Activated T-cell treated with anti-CD3 and anti-CD28 coated beads for 48 hours (primary cell): ENCODE measurements at regions not wholly inside any gene's neighbourhood (a gene's known extent, or its start where the extent isn't known, plus 50 kb on each side); places are given as distances from the start of the nearest gene placed in this dataset.
"Not testable (repeated sequence)": the region's sequence is repeated elsewhere in the genome, so short reads cannot be mapped to it uniquely, and the experiment has no call there.

Experiments used
- DNase-seq: peaks from one replicate; pipeline ENCODE4 v3.0.0-alpha.2; 2020; ENCODE audit warnings: low read depth

DNA sequence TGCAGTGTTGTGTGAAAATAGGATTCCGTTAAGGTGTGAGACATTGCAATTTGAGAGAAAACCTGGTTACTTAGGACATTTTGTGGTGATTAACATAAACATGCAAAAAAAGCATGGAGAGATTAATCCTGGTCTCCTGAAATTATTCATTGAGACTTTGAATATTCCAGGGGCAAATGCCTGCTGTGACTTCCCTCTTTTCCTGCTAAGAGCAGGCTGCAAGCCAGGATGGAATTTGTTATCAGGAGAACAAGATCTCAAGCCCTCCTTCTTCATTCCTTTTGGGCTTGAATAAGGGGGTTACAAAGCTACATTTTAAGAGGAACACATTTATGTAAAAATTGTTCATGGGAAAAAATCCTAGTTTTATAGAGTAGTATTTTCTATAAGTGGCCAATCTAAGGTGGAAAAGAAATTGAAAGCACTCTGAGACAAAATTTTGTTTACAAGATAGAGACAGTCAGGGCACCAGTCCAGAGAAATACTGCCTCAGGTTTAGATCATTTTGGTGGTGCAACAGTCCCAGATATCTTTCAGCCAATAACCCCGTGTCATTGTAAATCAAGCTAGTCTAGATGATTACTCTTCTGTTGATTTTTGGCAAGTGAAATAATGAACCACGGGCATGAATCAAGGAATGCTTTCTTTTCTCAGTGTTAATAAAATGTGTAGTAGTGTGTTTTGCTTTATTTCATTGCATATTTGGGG, 1528.3 kb upstream of the AGA start:
- DNase-seq = no peak

DNA sequence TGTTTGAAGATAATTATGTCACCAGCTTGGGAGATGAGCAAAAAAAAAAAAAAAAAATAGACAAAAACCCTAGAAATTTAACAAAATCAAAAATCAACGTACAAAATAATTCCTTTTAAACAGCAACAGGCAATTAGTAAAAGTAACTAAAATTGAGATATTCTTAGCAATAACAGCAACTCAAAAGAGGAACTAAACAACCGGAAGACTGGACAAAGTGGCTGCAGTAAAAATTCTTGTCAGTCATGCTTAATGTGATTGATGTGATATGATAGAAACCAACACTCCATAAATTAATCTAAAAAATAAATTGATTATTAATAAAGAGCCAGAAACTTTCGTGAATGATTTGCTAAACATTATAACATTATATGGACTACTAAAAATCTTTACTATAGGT, 1534.6 kb upstream of the AGA start:
- DNase-seq = no peak

DNA sequence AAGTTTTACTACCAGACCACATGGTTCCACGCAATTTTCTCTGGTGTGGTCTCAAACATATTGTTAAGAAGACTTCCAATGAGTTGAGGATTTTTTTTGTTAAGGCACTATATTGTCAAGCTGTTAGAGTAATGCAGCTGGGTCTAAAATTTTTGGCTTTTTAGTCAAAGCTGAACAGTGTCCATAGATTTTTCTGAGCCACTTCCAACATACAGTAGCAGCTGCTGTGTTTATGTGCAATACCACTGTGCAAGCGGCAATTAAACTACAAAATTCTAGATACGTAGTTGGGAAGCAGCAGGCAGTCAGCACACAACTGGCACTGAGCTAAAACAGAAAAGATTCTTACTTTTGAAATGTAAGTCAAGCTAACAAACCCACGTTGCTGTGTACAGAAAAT, 1551.1 kb upstream of the AGA start:
- no peak for DNase-seq

DNA sequence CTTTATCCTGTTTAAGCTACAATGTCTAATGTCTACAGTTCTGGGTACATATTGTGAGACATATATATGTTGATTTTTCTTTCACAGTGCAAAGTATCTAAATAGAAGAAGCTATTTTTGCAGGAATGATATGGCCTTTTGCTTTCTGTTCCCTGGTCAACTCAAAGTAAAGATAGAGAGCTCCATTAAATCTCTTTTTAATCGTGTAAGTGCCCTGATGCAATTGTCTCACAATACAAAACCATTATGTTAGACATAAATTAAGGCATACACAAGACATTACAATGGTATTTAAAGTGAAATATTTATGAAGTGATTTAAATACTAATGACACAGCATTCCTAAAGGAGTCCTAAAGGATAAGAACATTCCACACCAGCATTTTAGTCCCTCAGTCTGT, 1559.7 kb upstream of the AGA start:
- DNase-seq = no peak

DNA sequence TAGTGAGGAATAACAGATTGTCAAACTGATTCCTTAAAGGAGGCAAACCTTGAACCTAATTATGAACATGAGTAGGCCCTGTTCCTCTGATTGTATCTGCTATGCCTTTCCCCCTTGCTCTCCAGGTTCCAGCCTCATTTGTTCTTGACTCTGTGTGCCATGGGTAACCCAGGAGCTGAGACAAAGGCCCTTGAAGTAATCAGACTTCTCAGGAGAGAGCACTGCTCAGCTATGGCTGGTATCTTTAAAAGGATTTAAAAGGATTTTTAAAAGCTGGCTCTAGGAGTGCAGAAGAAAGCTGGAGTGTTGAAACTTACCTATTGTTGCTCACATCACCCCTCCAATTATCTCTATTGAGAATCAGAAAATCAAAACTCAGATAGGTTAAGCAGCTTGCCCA, 1565.5 kb upstream of the AGA start:
- no peak for DNase-seq

DNA sequence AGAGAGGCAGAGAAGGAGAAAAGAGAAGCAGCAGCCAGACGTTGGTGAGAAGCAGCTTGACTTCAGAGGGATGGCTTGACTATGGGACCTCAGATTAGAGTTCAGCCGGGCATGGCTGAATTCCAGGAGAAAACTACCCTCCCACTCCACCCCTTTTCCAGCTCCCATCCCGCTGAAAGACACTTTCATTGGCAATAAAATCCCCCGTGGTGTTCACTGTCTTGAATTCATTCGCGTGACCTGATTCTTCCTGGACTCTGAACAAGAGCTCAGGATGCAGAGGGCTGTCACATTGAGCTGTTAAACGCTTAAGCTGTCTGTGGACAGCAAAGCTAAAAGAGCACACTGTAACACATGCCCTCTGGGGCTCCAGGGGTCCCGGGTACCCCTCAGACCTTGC, 1575.3 kb upstream of the AGA start:
- DNase-seq = no peak

DNA sequence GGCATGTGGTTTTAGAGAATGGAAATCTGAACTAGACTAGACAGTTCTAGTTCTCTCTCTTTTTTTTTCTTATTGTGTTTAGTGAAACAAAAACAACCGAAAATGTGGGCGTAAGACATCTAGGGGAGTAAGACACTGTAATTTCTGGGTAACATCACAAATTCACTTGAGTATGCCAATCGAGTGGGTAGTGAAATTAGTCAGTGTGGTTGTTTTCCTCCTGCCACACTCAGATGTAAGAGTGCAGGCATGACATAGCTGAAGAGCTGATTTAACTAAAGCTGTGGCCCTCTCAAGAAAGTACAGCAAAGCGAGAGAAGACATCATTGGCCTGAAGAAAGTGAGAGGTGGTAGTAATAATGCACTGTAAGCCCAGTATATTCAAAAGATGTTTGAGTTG, 1585.3 kb upstream of the AGA start:
- DNase-seq = no peak

DNA sequence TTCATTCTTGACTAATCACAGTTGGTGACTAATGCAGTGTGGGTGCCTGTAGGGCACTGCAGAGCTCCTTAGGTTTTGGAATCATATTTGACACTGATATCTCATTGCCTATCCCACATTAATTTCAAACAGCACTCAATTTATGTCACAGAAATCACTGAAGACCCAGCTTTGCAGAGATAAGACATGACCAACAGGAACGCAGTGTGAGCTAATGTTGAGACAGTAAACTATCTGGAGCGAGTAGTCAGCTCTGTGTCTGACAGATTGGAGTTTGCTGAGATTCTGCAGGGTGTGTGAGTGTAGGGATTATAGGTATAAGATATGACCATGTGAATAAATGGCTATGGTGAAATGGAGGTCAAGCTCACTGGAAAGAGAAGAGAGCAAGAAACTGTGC, 1586.1 kb upstream of the AGA start:
- no peak for DNase-seq

DNA sequence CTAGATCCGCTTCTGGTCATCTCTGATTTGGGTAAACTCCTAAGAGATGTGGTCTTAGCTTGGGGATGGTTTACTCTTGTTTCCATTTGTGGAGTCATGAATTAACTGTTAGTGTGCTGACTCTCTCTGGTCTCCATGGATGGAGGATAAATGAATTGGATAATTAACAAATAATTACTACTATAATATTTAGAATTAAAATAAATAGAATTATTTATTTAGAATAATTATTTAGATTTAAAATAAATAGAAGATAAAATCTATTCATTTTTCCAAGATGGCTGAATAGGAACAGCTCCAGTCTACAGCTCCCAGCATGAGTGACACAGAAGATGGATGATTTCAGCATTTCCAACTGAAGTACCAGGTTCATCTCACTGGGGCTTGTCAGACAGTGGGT, 1587.4 kb upstream of the AGA start:
- DNase-seq = no peak

DNA sequence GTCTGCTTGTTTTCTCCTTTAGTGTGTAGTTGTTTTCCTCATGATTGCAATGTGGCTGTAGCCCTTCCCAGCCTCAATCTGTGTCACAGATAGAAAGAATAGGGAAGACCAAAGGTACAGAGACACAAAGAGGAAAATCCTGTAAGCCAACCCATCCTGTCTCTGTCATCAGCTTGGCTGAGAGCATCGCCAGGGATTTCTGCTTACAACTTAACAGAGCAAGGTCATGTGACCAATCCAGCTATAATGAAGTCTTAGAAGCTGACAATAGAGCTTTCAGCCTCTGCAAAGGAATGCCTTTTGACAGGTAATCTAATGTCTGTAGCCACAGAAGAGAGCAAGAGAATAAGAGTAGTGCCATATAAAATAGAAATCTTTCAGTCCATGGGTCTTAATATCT, 1598.0 kb upstream of the AGA start:
- no peak for DNase-seq

DNA sequence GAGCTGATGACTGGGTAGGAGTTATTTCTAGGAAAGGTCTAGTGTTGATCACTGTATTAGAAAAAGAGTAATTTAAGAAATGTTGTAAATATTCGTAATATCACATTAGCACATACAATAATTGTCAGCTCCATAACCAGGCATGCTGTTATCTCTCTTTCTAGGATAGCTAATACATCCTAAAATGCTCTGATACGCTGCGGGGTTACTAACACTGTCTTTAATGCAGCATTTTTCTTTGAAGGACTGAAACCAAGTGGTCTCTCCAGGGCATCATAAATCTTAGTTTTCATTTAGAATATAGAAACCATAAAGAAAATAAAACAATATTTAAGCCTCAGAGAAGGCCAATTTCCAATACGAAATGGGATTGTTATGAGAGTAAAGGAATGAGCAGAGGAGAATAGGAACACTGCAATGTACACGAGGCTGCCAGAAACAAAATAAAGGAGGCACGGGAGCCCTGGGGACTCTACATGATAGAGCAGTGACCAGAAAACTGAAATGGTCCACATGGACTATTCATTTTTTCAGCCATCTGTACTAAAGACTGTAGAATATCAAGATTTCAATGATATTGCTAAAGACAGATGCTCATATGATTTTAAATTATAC, 1606.7 kb upstream of the AGA start:
- DNase-seq = no peak

DNA sequence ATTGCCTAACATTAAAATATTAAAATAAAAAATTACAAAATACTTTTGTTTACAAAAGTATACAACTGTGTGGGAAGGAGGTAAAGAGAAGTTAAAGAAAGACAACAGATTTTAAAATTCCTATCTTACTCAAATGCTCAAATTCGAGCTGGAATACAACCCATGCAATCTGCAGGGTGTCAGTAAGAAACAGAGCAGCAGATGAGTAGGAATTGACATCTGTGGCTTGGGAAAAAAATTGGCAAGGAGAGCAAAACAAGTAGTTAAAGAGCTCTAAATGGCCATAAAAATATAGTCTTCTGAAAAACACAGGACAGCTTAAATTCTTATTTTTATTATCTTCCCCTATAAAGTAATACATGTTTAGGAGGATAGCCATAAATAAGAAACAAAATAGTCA, 1609.0 kb upstream of the AGA start:
- DNase-seq = no peak

DNA sequence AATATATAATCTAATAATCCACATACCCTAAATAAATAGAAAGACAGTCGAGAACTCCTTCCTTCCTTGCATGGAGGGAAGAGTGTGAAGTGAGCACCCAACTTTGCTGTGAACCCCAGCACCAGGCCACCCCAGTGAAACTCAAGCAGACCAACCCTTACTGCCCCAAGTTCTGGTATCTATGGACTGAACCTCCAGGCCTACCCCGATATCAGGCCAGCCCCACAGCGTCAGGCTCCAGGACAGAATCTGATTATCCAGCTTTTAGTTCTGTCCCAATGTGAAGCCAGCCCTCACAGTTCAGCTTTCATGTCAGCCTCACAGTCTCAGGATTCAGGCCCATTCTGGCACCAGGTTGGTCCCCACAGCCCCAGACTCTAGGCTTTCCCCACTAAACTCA, 1617.2 kb upstream of the AGA start:
- DNase-seq = no peak

DNA sequence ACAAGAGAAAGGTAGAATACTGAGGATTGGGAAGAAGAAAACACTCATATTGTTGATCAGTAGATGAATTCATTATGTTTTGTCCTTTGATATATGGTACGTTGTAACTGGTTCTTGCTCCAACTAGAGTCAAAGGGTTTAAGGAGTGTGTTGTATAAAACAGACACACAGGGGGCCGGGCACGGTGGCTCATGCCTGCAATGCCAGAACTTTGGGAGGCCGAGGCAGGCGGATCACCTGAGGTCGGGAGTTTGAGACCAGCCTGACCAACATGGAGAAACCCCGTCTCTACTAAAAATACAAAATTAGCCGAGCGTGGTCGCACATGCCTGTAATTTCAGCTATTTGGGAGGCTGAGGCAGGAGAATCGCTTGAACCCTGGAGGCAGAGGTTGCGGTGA, 1624.0 kb upstream of the AGA start:
- not testable (repeated sequence) for DNase-seq

DNA sequence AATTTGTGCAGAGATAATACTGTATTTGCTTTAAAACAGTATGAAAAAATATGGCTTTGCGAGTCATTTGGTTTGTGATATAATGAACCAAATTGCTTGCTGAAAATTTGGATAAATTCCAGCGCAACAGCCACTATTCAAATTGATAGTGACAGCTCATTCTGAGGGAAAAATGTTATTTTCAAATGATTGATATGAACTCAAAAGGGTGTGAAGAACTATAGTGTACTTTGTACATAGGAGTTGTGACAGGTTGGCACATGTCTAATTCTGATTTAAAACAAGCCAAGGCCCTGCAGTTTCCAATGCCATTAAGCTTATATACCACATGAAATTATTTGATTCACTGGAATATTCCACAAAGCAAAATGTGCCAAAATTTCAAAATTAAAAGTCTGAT, 1628.9 kb upstream of the AGA start:
- no peak for DNase-seq

DNA sequence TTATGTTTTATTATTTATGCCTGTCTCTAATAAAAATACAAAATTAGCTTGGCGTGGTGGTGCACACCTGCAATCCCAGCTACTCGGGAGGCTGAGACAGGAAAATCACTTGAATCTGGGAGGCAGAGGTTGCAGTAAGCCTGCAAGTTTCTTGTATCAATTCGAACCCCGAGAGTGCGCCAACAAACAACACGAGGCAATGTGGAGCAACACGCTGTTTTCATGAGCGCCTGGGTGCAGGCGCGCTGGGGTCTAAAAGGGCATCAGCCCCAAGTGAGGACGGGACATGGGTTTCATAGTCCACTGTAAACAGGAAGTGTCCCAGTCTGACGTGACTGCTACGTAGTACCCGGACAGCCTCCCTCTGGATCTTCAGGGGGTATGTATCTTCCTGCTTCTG, 1634.6 kb upstream of the AGA start:
- DNase-seq = no peak

DNA sequence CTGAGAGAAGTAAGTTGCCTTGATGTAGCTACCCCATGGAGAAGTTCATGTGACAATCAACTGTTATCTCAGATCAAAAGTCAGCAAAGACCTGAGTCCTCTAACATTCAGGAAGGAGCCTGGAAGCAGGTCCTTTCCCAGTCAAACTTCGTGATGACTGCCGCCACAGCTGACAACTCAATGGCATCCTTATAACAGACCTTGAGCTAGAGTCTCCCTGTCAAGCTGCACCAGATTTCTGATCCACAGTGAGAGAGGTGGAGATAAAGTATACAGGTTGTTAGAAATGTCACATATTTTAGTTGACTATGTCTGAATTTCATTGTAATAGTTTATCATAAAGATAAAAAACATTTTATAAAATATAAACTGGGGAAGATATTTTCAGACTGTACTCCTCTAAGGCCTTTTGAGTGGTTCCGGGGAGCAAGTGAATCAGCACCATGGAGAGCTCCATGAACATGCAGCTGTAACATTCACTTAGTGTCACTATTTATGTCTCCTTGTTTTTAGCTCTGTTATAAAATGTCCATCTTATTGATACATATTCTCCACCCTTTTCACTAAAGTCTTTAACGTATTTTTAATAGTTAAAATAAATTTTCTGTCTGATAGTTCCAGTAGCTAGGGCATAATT, 1653.5 kb upstream of the AGA start:
- no peak for DNase-seq

DNA sequence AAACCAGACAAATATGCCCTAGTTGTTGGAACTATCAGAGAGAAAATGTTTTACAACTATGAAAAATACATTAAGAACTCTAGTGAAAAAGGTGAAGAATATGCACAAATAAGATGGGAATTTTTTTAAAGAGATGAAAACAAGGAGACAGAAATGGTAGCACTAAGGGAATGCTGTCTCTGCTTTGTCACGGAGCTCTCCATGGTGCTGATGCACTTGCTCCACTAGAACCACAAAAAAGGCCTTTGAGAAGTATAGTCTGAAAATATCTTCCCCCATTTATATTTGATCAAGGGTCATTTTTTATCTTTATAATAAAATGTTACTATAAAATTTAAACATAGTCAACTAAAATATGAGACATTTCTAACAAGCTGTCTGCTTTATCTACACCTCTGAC, 1655.5 kb upstream of the AGA start:
- DNase-seq = no peak

DNA sequence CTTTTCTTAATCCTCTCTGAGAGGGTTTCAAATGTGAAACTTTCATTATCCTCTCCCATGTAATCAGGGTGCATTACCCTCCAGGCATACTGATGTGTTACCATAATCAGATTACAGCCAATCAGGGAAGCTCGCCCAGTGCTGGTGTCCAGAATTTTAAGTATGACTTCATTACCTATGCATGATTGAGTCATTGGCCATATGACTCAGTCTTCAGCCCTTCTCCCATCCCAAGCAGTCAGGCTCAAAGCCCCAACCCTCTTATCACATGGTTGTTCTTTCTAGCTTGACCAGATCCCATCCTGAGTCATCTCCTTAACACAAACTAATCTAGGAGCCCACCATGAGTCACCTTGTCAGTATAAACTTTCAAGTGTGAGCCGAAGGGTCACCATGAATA, 1668.1 kb upstream of the AGA start:
- DNase-seq = no peak

DNA sequence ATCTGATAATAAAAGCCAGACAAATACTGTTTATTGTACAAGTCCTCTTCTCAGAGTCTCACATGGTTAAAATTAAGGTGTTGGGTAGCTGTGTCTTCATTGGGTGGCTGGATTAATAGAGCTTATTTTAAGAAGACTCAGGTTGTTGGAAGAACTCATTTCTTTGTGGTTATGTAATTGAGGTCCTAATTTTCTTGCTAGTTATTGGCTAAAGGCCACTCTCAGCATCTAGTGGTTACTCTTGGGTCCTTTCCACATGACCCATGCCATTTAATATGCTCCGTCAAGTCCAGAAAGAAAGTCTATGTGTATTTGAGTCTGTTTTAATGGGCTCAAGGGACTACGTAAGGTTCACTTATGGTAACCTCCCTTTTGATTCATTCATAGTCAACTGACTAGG, 1668.6 kb upstream of the AGA start:
- DNase-seq = no peak

DNA sequence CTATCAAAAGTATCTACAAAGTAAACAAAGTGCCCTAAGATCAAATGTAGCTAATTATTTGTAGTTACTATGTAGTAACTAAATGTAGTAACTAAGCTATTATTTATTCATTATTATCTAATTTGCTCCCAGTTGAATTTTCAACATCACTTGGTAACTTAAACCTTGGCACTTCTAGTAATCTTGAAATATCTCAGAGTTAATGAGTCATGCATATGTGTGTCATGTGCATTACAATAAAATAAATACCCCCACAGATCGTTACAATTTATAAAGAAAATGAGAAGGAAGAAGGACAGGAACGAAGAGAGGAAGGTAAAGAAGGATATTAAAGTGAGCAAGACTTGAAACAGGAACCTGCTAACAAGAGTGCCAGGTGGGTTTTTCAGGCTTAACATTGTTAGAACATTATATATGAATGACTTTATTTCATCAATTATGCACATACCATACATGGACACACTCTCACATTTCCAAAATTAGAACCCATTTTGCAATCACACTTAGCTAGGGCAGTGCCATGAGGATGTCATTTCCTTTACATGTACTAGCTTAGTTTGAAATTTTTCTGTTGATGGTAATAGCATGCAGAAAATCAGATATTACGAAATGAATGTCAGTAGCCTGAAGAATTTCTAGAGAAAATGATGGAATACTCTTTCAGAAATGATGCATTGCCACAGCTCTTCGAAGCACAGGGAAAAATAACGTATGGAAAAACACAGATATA, 1670.4 kb upstream of the AGA start:
- no peak for DNase-seq

DNA sequence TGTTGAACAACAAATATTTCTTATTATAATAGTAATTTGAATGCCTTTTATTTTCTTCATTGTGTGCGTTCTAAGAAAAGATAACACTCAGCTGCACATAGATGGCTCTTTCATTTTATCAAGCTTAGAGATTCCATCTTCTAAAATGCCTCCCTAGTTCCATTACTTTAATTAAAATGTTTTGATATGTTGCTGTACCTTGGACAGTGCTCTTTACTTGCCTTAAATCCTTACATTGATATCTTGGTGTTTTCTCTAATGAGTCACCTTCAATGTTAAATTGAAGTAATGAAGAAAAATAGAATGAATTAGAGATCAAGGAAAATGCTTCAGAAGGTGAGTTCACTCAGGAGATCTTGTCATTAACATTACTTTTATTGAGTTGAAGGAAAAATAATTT, 1672.4 kb upstream of the AGA start:
- no peak for DNase-seq

DNA sequence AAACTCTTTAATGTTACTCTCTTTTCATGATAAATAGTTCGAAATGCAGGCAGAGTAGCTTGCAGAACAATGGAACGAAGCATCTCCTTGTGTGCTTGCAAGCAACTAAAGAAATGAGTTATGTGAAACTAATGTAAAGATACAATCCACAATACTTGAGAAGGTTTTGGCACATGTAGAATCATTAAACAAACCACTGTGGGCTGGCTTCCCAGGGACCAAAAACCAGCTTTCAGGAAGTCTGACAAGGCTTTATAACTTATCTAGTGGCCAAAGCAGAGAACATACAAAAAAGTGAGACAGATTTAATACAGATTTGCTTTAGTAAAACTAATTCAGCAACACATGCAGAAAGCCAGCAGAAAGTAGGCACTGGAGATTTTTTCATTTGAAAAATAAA, 1673.8 kb upstream of the AGA start:
- DNase-seq = no peak
